ENCODE measurements at regions not wholly inside any gene's neighbourhood (a gene's known extent, or its start where the extent isn't known, plus 50 kb on each side); places are given as distances from the start of the nearest gene placed in this dataset.
A peak's percentile ranks its signal among the peaks of the same experiment; 100 is the strongest.

DNA sequence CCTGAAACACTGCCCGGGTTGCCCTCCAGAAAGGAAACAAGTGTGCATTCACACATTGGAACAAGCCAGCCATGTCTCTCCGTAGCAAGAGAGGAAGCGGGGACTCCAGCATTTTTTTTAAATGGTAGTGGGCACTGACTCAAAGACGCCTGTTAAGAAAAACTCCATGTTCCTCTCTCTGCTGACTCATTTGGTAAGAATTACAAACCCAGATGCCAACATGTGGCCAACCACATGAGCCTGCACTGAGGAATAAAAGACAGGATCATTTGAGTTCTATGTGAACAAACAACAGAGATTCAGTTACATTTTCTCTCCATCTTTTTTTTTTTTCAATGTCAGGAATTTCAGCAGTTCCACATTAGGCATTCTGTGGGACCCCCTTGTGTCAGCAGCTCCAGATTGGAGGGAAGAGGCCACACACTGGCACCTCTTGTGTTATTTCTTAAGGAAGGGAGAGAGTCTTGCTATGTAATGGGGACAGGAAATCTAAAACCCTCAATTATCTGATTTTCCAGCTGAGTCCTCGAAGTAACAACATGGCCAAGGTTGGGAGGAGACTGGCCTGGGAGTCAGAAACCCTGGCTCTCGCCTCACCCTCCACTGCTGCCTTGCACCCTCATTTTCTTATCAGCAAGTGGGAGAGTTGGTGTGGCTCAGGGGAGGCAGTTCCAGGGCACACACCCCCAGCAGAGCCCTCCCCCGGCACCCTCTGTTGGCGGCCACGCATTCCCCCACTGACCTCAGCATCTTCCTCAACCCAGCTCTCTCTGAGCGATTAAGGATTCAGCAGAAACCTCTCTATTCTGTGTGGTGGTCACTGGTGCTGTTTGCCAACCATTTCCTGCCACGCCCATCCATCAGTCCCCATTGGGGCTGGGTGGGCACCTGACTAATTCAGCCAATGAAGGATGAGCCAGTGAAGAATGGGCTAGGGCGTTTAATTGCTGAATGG, 173.0 kb downstream of the FOXL1 start:
- H3K27me3 Mint-ChIP-seq (ENCODE audit: low read depth, unreplicated experiment): peaks cover 7% of the 10 kb centered on the region
- H3K27ac Mint-ChIP-seq (ENCODE audit: unreplicated experiment): peak overlapping the region; percentile 99
- Histone ChIP-seq H3K36me3 (ENCODE audit: insufficient read depth, low read length) (no peaks in the 10 kb centered on the region), H3K9me3 (ENCODE audit: insufficient read depth, low read depth, low read length) (no peaks in the 10 kb centered on the region), H3K79me2 (ENCODE audit: insufficient read depth, low read length) (no peaks in the 10 kb centered on the region), H3K27me3 (ENCODE audit: insufficient read depth, low read length) (no peaks in the 10 kb centered on the region), H3K4me3 (ENCODE audit: insufficient read depth, low read depth, low read length) (no peak overlapping the region), H2AFZ (ENCODE audit: low read depth, low read length) (peak overlapping the region; percentile 19), H3K9ac (ENCODE audit: low read length) (peak overlapping the region; percentile 54), H3K27ac (ENCODE audit: low read depth, low read length) (peak overlapping the region; percentile 74), H3K4me1 (ENCODE audit: insufficient read depth, low read length) (peaks cover 19% of the 10 kb centered on the region), H4K20me1 (ENCODE audit: insufficient read depth, low read length) (no peaks in the 10 kb centered on the region), H3K4me2 (ENCODE audit: low read length) (peak overlapping the region; percentile 69)
- peak overlapping the region; percentile 75 for H3K4me3 Mint-ChIP-seq (ENCODE audit: unreplicated experiment)
- FAIRE-seq (peak; percentile 87), DNase-seq (ENCODE audit: low read depth) (peak; percentile 88)
- H3K9me3 Mint-ChIP-seq (ENCODE audit: unreplicated experiment): no peaks in the 10 kb centered on the region
- peaks cover 21% of the 10 kb centered on the region for H3K4me1 Mint-ChIP-seq (ENCODE audit: low read depth, unreplicated experiment)
- TF ChIP-seq, protein P1, sequence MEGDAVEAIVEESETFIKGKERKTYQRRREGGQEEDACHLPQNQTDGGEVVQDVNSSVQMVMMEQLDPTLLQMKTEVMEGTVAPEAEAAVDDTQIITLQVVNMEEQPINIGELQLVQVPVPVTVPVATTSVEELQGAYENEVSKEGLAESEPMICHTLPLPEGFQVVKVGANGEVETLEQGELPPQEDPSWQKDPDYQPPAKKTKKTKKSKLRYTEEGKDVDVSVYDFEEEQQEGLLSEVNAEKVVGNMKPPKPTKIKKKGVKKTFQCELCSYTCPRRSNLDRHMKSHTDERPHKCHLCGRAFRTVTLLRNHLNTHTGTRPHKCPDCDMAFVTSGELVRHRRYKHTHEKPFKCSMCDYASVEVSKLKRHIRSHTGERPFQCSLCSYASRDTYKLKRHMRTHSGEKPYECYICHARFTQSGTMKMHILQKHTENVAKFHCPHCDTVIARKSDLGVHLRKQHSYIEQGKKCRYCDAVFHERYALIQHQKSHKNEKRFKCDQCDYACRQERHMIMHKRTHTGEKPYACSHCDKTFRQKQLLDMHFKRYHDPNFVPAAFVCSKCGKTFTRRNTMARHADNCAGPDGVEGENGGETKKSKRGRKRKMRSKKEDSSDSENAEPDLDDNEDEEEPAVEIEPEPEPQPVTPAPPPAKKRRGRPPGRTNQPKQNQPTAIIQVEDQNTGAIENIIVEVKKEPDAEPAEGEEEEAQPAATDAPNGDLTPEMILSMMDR (IDR thresholded peaks at IDR 0.05; ENCODE audit: insufficient read depth, low read depth, low read length): no peak
- no peak for TF ChIP-seq EZH2 (IDR thresholded peaks at IDR 0.05; ENCODE audit: insufficient read depth, low read length)
- peaks cover under 1% of the 10 kb centered on the region for H3K36me3 Mint-ChIP-seq (ENCODE audit: low read depth, unreplicated experiment)

DNA sequence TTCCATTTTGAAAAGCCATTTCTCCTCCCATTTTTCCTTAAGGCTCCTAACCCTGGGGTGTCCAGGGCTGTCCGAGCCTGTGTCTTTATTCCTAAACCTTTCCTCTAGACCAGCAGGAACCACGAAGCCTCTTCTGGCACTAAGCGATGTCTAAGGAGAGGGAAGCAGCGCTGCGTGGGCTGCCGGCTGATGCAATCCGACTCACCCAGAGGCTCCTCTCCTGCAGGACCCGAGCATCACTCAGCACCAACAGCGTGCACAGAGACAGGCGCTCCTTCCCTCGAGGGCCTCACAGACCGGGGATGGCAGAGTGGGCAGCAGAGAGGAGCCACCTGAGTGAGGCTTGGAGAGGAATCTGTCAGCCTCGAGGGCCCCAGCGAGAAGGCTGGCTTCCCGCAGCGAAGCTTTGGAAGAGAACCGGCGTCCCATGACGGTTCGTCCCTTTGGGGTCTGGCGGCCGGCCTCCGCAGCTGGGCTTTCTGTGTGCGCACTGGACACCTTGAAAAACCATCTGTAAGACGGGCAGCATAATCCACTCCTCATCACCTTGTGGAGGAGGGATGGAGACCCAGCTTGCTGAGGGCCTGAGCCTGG, 174.3 kb downstream of the FOXL1 start:
- H3K9me3 Mint-ChIP-seq (ENCODE audit: unreplicated experiment): no peaks in the 10 kb centered on the region
- H3K4me1 Mint-ChIP-seq (ENCODE audit: low read depth, unreplicated experiment): peaks cover 29% of the 10 kb centered on the region
- TF ChIP-seq, protein P1 (IDR thresholded peaks at IDR 0.05; ENCODE audit: insufficient read depth, low read depth, low read length): no peak
- H3K9me3 ChIP-seq (ENCODE audit: insufficient read depth, low read depth, low read length): no peaks in the 10 kb centered on the region
- no peak overlapping the region for H3K4me3 ChIP-seq (ENCODE audit: insufficient read depth, low read depth, low read length)
- no peak overlapping the region for H3K4me2 ChIP-seq (ENCODE audit: low read length)
- no peak overlapping the region for H3K27ac ChIP-seq (ENCODE audit: low read depth, low read length)
- H3K4me1 ChIP-seq (ENCODE audit: insufficient read depth, low read length): peaks cover 22% of the 10 kb centered on the region
- FAIRE-seq (no peak), DNase-seq (ENCODE audit: low read depth) (peak; percentile 34)
- H3K36me3 Mint-ChIP-seq (ENCODE audit: low read depth, unreplicated experiment): no peaks in the 10 kb centered on the region
- peak overlapping the region; percentile 8 for H2AFZ ChIP-seq (ENCODE audit: low read depth, low read length)
- no peaks in the 10 kb centered on the region for H3K27me3 Mint-ChIP-seq (ENCODE audit: low read depth, unreplicated experiment)
- no peaks in the 10 kb centered on the region for H3K27me3 ChIP-seq (ENCODE audit: insufficient read depth, low read length)
- H4K20me1 ChIP-seq (ENCODE audit: insufficient read depth, low read length): no peaks in the 10 kb centered on the region
- H3K4me3 Mint-ChIP-seq (ENCODE audit: unreplicated experiment): peak overlapping the region; percentile 20
- peak overlapping the region; percentile 99 for H3K27ac Mint-ChIP-seq (ENCODE audit: unreplicated experiment)
- no peaks in the 10 kb centered on the region for H3K79me2 ChIP-seq (ENCODE audit: insufficient read depth, low read length)
- no peaks in the 10 kb centered on the region for H3K36me3 ChIP-seq (ENCODE audit: insufficient read depth, low read length)
- H3K9ac ChIP-seq (ENCODE audit: low read length): no peak overlapping the region

All from astrocyte (in vitro differentiated cells and primary cell).